Activated naive CD8-positive, alpha-beta T cell treated with anti-CD3 and anti-CD28 coated beads, Interleukin-2, amount 10 ng/mL, durations not matched to agents 7 days and 5 days (primary cell): ENCODE measurements at regions not wholly inside any gene's neighbourhood (a gene's known extent, or its start where the extent isn't known, plus 50 kb on each side); places are given as distances from the start of the nearest gene placed in this dataset.

ENCODE experiments used
- ATAC-seq: fragments of 150-1000 bp; cut with Tn5 transposase; one replicate; pipeline ENCODE4 v1.10.0; 2021; ENCODE audit warnings: low read depth, moderate library complexity
- POLR2A ChIA-PET: fragments of 350-600 bp; sonication (Branson Sonifier 250); formaldehyde crosslinking; loops from one replicate; lab custom pipeline; 2021; ENCODE audit warnings: antibody characterized with exemption; lab: Charles Lee
- DNase-seq: peaks from one replicate; pipeline ENCODE4 v3.0.0; 2021
- H3K27ac Mint-ChIP-seq: one replicate; pipeline ENCODE4 v1.8.0; 2022; ENCODE audit warnings: mild to moderate bottlenecking, mixed read lengths
- H3K27me3 Mint-ChIP-seq: one replicate; pipeline ENCODE4 v1.8.0; 2022; ENCODE audit warnings: mild to moderate bottlenecking, moderate library complexity, mixed read lengths
- H3K36me3 Mint-ChIP-seq: one replicate; pipeline ENCODE4 v1.8.0; 2021; ENCODE audit warnings: mild to moderate bottlenecking, mixed read lengths
- H3K4me1 Mint-ChIP-seq: one replicate; pipeline ENCODE4 v1.8.0; 2021; ENCODE audit warnings: mixed read lengths
- H3K4me3 Mint-ChIP-seq: one replicate; pipeline ENCODE4 v1.8.0; 2022; ENCODE audit warnings: mild to moderate bottlenecking, moderate library complexity, mixed read lengths
- H3K9me3 Mint-ChIP-seq: one replicate; pipeline ENCODE4 v1.8.0; 2021; ENCODE audit warnings: mixed read lengths

- Mint-ChIP-seq H3K4me1 (no peaks in the 10 kb centered on the region), H3K27ac (no peak overlapping the region), H3K36me3 (no peaks in the 10 kb centered on the region), H3K27me3 (no peaks in the 10 kb centered on the region), H3K9me3 (no peaks in the 10 kb centered on the region), H3K4me3 (no peak overlapping the region)
- no peak for ATAC-seq
- POLR2A ChIA-PET: no interaction called here
- no peak for DNase-seq
Observed at GRCh38 chr4:60575336-60575735, 624.8 kb upstream of the ADGRL3 start.

GRCh38 chr4:60579335-60579734, 620.8 kb upstream of the ADGRL3 start:
- Mint-ChIP-seq H3K36me3 (no peaks in the 10 kb centered on the region), H3K27ac (no peak overlapping the region), H3K9me3 (peaks cover 1% of the 10 kb centered on the region), H3K27me3 (no peaks in the 10 kb centered on the region), H3K4me1 (no peaks in the 10 kb centered on the region), H3K4me3 (no peak overlapping the region)
- ATAC-seq: no peak
- POLR2A ChIA-PET: no interaction called here
- no peak for DNase-seq

GRCh38 chr4:60581919-60582536, 618.1 kb upstream of the ADGRL3 start:
- POLR2A ChIA-PET: no interaction called here
- H3K27ac Mint-ChIP-seq: no peak overlapping the region
- no peak for ATAC-seq
- no peak overlapping the region for H3K4me3 Mint-ChIP-seq
- no peaks in the 10 kb centered on the region for H3K4me1 Mint-ChIP-seq
- DNase-seq: no peak
- no peaks in the 10 kb centered on the region for H3K36me3 Mint-ChIP-seq
- H3K27me3 Mint-ChIP-seq: no peaks in the 10 kb centered on the region
- peaks cover 1% of the 10 kb centered on the region for H3K9me3 Mint-ChIP-seq

GRCh38 chr4:60588556-60588955, 611.6 kb upstream of the ADGRL3 start:
- peaks cover 3% of the 10 kb centered on the region for H3K9me3 Mint-ChIP-seq
- no peaks in the 10 kb centered on the region for H3K36me3 Mint-ChIP-seq
- POLR2A ChIA-PET: no interaction called here
- H3K27ac Mint-ChIP-seq: no peak overlapping the region
- H3K27me3 Mint-ChIP-seq: no peaks in the 10 kb centered on the region
- H3K4me1 Mint-ChIP-seq: no peaks in the 10 kb centered on the region
- DNase-seq (no peak), ATAC-seq (no peak)
- H3K4me3 Mint-ChIP-seq: no peak overlapping the region

- ATAC-seq (no peak), DNase-seq (no peak)
- H3K4me1 Mint-ChIP-seq: no peaks in the 10 kb centered on the region
- no peaks in the 10 kb centered on the region for H3K36me3 Mint-ChIP-seq
- H3K9me3 Mint-ChIP-seq: peaks cover 2% of the 10 kb centered on the region
- POLR2A ChIA-PET: no interaction called here
- no peaks in the 10 kb centered on the region for H3K27me3 Mint-ChIP-seq
- H3K4me3 Mint-ChIP-seq: no peak overlapping the region
- H3K27ac Mint-ChIP-seq: no peak overlapping the region
Observed at GRCh38 chr4:60589425-60589824, 610.7 kb upstream of the ADGRL3 start.

GRCh38 chr4:60590116-60590515, 610.0 kb upstream of the ADGRL3 start:
- peaks cover 2% of the 10 kb centered on the region for H3K9me3 Mint-ChIP-seq
- H3K27me3 Mint-ChIP-seq: no peaks in the 10 kb centered on the region
- H3K4me3 Mint-ChIP-seq: no peak overlapping the region
- H3K36me3 Mint-ChIP-seq: no peaks in the 10 kb centered on the region
- ATAC-seq (no peak), DNase-seq (no peak)
- POLR2A ChIA-PET: no interaction called here
- H3K27ac Mint-ChIP-seq: no peak overlapping the region
- no peaks in the 10 kb centered on the region for H3K4me1 Mint-ChIP-seq

- DNase-seq (no peak), ATAC-seq (no peak)
- Mint-ChIP-seq H3K4me3 (no peak overlapping the region), H3K27ac (no peak overlapping the region), H3K9me3 (peaks cover 8% of the 10 kb centered on the region), H3K4me1 (no peaks in the 10 kb centered on the region), H3K27me3 (no peaks in the 10 kb centered on the region), H3K36me3 (no peaks in the 10 kb centered on the region)
- POLR2A ChIA-PET: no interaction called here
Observed at GRCh38 chr4:60605646-60606354, 594.3 kb upstream of the ADGRL3 start.

- peaks cover 6% of the 10 kb centered on the region for H3K9me3 Mint-ChIP-seq
- no peak overlapping the region for H3K4me3 Mint-ChIP-seq
- no peak overlapping the region for H3K27ac Mint-ChIP-seq
- POLR2A ChIA-PET: no interaction called here
- H3K36me3 Mint-ChIP-seq: no peaks in the 10 kb centered on the region
- H3K27me3 Mint-ChIP-seq: no peaks in the 10 kb centered on the region
- DNase-seq: no peak
- no peak for ATAC-seq
- H3K4me1 Mint-ChIP-seq: no peaks in the 10 kb centered on the region
Observed at GRCh38 chr4:60611762-60612496, 588.2 kb upstream of the ADGRL3 start.

DNA sequence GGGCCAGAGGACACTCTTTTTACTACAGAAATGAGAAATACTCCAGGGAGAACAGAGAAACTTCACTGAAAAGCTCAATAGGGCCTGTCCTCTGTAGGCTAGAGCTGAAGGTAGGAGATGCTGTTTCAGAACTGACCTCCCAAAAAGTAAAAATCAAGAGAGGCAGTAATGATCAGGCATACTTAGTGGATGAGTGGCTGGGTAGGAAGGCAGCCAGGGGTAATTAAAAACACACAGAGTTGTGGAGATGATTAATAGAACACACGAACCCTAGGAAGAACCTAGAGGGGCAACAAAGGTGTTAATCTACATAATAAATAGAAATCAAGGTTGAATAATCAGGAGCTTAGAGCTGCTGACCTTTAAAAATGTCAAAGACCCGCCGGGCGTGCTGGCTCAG, 582.4 kb upstream of the ADGRL3 start:
- Mint-ChIP-seq H3K27ac (no peak overlapping the region), H3K4me1 (no peaks in the 10 kb centered on the region), H3K9me3 (peaks cover 6% of the 10 kb centered on the region), H3K27me3 (no peaks in the 10 kb centered on the region), H3K4me3 (no peak overlapping the region), H3K36me3 (no peaks in the 10 kb centered on the region)
- no peak for DNase-seq
- POLR2A ChIA-PET: no interaction called here
- ATAC-seq: no peak

DNA sequence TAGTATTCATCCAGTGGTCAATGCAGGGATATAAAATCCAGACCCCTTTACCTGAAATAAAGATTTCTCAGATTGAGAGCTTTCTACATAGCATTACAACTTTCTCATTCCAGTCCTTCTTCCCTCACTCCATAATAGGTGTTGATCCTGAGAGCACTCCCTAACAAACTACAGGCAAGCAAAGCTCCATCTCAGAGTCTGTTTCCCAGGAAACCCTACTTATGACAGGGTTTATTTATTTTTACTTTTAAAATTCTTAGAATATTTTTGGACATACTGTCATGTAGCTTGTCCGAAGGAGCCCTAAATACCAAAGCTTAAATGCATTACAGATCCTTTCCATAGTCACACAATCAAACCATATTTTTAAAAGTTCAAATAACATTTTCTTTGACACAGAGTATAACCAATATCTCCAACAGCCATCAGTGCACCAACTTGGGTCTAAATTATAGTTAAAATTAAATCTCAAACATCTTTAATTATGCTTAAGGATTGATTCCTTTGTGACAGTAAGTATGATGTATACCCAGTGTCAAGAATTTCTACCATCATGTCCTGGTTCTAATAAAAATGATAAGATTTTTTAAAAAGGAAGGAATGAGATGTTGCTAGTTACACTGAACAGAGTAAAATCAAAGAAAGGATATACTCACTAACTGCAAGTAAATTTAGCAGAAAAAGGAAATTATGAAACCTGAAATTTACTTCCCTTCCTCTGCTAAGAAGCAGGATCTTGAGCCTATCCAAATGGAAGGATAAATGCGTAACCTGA, 580.4 kb upstream of the ADGRL3 start:
- POLR2A ChIA-PET: no interaction called here

GRCh38 chr4:60637976-60638375, 562.1 kb upstream of the ADGRL3 start:
- POLR2A ChIA-PET: no interaction called here
- no peak for DNase-seq
- no peaks in the 10 kb centered on the region for H3K36me3 Mint-ChIP-seq
- no peaks in the 10 kb centered on the region for H3K4me1 Mint-ChIP-seq
- peaks cover 16% of the 10 kb centered on the region for H3K9me3 Mint-ChIP-seq
- no peak overlapping the region for H3K27ac Mint-ChIP-seq
- no peak for ATAC-seq
- no peaks in the 10 kb centered on the region for H3K27me3 Mint-ChIP-seq
- no peak overlapping the region for H3K4me3 Mint-ChIP-seq

More for the DNA sequence above, 580.4 kb upstream of the ADGRL3 start:
- no peaks in the 10 kb centered on the region for H3K36me3 Mint-ChIP-seq
- DNase-seq (no peak), ATAC-seq (no peak)
- no peak overlapping the region for H3K27ac Mint-ChIP-seq
- H3K27me3 Mint-ChIP-seq: no peaks in the 10 kb centered on the region
- no peak overlapping the region for H3K4me3 Mint-ChIP-seq
- no peaks in the 10 kb centered on the region for H3K4me1 Mint-ChIP-seq
- H3K9me3 Mint-ChIP-seq: peaks cover 6% of the 10 kb centered on the region

GRCh38 chr4:60648774-60649173, 551.4 kb upstream of the ADGRL3 start:
- Mint-ChIP-seq H3K4me1 (no peaks in the 10 kb centered on the region), H3K9me3 (peaks cover 1% of the 10 kb centered on the region), H3K36me3 (no peaks in the 10 kb centered on the region), H3K4me3 (no peak overlapping the region), H3K27me3 (no peaks in the 10 kb centered on the region), H3K27ac (no peak overlapping the region)
- DNase-seq: no peak
- no peak for ATAC-seq
- POLR2A ChIA-PET: no interaction called here

DNA sequence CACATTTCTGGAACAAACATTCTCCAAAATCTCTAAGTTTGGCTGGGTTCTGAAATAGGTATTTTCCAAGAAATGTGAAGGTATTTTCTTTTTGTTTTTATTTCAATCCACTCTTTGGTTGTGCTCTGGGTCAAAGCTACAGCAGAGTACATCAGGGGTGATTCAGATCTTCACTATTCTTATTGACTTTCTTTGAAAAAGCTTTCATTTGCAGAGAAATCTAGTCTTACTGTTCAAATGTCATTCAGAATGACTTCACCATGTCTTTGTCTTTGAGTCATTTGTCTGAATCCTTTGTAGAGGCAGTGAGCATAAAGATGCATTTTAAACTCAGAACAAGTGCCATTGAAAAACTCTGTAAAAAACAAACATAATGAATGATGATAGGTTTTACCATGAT, 547.2 kb upstream of the ADGRL3 start:
- H3K27ac Mint-ChIP-seq: no peak overlapping the region
- H3K36me3 Mint-ChIP-seq: no peaks in the 10 kb centered on the region
- no peak for DNase-seq
- ATAC-seq: no peak
- POLR2A ChIA-PET: no interaction called here
- no peaks in the 10 kb centered on the region for H3K4me1 Mint-ChIP-seq
- no peak overlapping the region for H3K4me3 Mint-ChIP-seq
- H3K27me3 Mint-ChIP-seq: no peaks in the 10 kb centered on the region
- peaks cover 2% of the 10 kb centered on the region for H3K9me3 Mint-ChIP-seq
